22Rv1 (cell line): ENCODE measurements at regions not wholly inside any gene's neighbourhood (a gene's known extent, or its start where the extent isn't known, plus 50 kb on each side); places are given as distances from the start of the nearest gene placed in this dataset.

Experiments
- ZFX ChIP-seq: fragments of 450-650 bp; IDR thresholded peaks from 2 replicates; pipeline ENCODE4 v1.6.1; 2017; ENCODE audit warnings: antibody characterized with exemption, borderline replicate concordance
- TF ChIP-seq, protein P1 (sequence below): fragments of 450-650 bp; IDR thresholded peaks from 2 replicates; pipeline ENCODE4 v1.5.1; 2017; ENCODE audit warnings: mild to moderate bottlenecking

DNA sequence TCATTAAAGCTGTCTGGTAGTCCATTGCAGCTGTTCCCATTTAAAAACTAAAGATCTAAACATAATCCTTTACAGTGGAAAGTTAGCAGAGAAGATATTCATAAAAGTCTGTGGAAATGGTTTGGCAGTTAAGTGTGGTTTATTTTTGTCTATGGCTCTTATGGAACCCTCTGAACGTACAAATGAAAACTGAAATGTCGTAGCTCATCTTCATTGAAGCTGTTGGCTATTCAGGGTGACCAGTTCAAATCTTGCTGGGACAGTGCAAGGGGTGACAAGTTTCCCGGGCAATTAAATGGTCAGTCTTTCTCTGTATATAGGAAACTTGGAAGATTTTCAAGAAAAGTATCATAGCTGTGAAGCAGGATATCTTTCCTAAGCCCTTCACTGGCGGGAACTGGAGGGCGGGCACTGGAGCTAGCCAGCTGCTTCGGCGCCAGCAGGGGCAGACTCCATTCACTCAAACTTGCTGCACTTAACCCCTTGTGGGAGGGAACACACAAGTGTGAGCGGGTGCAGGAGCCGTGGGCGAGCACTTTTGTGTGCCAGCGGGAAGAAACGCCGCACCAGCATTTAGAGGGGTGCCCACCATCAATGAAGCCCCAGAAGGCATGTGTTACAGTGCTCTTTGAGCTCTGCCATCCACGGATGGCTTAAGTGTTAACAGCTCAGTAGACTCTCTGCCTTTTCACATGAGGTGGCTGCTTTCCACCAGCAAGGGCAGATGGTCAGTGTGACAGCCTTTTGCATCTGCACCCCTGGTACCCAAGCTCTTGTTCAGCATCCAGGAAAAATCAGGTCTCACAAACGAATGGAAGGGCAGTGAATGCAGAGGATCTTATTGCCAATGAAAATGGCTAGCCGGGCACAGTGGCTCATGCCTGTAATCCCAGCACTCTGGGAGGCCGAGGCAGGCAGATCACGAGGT, 232.1 kb upstream of the KAZN start:
- TF ChIP-seq, protein P1, sequence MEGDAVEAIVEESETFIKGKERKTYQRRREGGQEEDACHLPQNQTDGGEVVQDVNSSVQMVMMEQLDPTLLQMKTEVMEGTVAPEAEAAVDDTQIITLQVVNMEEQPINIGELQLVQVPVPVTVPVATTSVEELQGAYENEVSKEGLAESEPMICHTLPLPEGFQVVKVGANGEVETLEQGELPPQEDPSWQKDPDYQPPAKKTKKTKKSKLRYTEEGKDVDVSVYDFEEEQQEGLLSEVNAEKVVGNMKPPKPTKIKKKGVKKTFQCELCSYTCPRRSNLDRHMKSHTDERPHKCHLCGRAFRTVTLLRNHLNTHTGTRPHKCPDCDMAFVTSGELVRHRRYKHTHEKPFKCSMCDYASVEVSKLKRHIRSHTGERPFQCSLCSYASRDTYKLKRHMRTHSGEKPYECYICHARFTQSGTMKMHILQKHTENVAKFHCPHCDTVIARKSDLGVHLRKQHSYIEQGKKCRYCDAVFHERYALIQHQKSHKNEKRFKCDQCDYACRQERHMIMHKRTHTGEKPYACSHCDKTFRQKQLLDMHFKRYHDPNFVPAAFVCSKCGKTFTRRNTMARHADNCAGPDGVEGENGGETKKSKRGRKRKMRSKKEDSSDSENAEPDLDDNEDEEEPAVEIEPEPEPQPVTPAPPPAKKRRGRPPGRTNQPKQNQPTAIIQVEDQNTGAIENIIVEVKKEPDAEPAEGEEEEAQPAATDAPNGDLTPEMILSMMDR = no peak
- no peak for TF ChIP-seq ZFX
